NCI-H1092 treated with DMSO at 0.1 percent for 48 hours (cell line): ENCODE measurements at regions not wholly inside any gene's neighbourhood (a gene's known extent, or its start where the extent isn't known, plus 50 kb on each side); places are given as distances from the start of the nearest gene placed in this dataset.
"Not testable (repeated sequence)": the region's sequence is repeated elsewhere in the genome, so short reads cannot be mapped to it uniquely, and the experiment has no call there.

Experiments used
- DNase-seq: peaks from one replicate; lab custom pipeline; 2025; lab: John Stamatoyannopoulos, UW

DNA sequence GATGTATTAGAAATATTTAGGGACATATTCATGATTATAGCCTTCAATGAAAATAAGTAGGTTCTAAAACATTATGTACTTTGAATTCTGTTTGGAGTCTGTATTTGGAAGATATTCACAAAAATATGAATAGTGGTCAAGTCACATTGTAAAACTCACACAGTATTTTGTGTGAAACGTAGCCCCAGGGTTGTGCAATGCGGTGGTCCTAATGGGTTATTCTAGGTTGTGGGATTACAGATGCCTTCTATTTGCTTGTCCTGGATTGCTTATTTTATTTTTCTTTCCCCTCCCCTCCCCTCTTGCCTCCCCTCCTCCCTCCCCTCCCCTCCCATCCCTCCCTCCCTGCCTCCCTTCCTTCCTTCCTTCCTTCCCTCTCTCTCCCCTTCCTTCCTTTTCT lies 93.7 kb upstream of the THUMPD2 start:
- no peak for DNase-seq

DNA sequence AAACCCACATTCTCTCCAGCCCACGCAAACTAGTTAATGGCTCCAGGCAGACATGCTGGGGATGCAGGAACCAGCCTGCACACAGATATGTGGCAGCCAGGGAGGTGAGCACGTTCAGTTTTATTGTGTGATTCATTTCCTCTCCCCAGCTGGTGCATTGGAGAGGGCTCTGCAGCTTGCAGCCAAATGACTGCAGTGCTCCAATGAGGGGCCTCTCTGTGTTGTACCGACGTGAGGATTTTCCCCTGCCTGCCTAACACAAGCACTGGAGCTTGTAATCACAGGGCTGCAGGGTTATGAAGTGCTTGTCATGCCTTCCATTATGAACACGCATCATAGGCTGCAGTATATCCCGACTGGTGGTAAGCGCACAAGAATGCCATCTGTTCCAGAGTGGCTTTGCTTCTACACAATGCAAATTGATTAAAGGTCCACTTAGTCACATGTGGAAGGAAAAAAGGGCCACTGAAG lies 92.3 kb upstream of the THUMPD2 start:
- DNase-seq: no peak

DNA sequence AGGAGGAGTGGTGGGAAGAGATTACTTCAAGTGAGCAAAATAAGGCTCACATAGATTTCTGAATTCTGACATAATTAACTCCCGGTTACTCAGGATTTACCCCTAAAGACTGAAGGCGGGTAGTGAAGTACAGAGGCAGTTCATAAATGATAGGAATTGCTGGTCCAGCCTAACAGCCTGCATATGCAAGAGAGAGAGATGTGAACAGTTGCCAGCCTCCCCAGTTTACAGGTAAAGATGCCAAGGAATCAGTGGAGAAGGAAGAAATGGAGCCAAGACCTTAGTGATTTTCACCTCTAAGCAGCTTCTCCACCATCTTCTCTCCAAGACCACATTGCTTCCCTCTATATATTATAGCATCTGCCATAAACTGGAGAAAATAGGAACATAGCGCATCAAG lies 91.8 kb upstream of the THUMPD2 start:
- DNase-seq: no peak

DNA sequence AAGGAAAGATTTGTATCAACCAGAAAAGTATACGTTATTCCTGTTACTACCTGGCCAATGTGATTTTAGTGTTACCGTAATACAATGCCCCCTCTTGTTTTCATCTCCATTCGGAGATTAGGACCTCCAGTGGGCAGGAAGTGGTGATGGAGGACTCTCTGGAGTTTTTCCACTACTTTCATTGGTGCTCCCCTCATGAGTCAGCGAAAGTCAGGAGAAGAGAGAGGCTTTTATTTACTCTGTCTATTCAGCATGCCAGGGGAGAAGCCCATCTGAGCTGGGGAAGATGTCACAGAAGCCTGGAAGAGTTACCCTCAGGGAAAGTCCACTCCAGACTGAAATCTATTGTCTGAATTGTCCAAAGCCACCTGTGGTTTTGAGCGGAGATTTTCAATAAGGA lies 88.2 kb upstream of the THUMPD2 start:
- DNase-seq: no peak

DNA sequence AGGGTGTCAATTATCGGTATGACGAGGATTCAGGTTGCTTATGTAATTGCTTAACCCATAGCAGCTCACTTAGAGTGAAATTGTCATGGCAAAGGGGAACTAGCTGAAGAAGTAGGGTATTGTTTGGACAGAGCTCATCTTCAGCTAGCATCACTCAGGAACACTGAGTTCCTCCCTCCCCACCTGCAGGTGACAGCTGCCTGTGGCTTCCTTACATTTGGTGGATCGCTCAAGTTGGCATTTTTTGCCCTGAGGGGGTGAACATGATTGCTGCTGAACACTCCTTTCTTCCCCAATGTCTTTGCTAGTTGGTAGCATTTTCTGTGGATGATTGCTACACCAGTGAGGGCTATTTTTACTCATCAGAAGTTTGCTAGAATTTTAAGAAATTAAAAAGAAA lies 86.7 kb upstream of the THUMPD2 start:
- no peak for DNase-seq

DNA sequence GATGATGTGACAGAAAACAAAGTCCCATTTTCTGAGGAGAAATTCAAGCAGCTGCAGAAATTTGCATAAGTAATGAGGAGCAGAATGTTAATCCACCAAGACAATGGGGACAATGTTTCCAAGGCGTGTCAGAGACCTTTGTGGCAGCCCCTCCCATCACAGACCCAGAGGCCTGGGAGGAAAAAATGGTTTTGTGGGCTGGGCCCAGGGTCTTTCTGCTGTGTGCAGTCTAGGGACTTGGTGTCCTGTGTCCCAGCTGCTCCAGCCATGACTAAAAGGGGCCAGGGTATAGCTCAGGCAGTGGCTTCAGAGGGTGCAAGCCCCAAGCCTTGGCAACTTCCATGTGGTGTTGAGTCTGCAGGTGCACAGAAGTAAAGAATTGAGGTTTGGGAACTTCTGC lies 84.6 kb upstream of the THUMPD2 start:
- DNase-seq: not testable (repeated sequence)

DNA sequence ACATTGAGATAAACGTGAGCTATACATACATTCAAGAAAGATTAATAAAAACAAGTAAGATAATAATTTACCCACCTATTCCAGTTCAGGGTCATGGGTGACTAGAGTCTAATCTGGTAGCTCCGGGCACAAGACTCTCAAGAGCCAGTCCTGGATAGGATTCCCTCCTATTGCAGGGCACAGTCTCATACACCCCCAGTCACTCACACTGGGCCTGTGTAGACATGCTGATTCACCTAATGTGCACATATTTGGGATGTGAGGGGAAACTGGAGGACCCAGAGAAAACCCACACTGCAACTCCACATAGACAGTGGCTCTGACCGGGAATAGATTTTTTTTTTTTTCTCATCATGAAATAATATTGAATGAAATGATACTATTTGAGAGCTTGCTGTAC lies 81.5 kb upstream of the THUMPD2 start:
- DNase-seq: no peak

DNA sequence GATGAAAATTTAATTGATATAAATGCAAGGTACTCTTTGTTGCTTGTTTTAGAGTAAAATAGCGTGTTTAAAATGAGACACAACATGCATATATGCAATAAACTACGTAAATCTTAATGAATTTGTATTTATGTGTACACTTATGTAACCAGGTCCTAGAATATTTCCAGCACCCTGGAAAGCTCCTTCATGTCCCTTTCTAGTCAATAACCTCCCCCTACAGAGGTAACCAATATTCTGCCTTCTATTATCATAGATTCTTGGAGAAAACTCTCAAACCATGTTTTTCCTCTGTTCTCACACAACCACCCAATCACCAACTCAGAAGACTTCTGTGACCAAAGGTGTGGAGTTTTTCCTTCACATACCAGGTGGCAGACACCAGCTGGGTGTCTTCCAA lies 79.6 kb upstream of the THUMPD2 start:
- no peak for DNase-seq

DNA sequence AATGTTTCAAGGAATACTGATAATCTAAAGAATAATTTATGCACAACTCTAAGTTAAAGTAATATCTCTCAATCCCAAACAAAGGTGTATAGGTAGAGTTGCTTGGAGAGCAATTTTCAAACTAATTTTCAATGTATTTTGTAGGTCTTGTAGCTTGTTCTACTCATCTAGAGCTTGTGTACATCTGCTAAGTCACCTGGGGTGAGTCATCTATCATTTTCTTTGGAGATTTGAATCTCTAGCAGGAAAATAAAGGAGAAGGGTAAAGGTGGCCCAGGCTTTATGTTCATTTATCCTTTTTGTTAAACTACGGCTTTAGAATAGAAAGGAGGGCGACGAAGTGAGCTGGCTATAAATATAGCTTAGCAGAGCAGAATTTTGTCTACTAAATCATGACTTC lies 76.8 kb upstream of the THUMPD2 start:
- DNase-seq: no peak

DNA sequence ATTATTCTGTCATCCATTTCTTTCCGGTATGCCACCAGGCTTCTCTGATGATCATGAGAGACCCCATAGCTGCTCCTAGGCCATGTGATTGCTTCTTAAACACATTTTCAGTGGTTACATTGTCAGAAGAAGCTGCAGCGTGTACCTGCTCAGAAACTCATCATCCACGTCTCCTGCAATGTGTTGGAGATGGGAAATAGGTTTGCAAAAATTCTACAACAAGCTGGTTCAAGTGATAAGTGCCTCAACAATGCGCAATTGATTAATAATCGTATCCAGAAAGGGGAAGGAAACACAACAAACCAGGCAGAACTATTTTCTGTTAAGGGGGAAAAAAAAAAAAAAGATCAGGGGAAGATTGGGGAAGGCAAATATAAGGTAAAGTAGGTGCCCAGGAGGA lies 75.7 kb upstream of the THUMPD2 start:
- no peak for DNase-seq

DNA sequence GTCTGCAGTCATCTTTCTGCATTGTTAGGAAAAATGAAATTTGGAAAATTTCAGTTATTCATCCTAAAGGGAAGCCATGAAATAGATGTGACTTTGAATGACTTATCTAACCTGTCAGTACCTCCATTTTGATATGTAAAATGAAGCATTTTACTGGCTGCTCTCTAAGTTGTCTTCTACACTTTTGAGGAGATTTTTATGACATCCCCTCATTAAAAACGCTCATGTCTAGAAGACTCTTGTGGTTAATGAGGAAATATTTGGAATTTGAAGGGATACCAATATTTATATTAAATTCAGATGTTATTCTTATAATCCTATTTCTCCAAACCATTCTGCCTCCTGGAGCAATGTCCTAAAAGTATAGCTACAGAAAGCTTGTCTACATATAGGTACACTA lies 73.8 kb upstream of the THUMPD2 start:
- DNase-seq: no peak

DNA sequence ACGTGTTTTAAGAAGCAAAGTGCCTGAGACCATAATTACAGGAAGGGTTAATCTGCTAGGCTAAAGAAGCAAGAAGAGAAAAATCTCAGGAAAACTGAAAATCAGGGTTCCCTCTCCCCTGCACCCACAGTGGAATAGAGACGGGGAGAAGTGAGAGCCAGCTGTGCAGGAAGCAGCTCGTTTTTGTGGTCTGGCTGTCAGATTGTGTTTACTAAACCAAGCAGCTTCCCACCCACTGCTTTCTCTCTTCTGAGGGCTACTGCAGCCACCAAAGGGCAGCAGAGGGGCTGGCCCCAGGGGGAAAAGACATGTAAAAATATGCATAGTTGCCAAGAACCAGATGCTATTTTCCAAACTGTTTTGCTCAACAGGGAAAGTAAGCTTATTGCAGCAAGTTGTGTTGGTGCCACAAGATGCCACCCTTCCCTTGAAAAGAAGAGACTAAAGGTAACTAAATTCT lies 72.6 kb upstream of the THUMPD2 start:
- DNase-seq: peak; percentile 9

DNA sequence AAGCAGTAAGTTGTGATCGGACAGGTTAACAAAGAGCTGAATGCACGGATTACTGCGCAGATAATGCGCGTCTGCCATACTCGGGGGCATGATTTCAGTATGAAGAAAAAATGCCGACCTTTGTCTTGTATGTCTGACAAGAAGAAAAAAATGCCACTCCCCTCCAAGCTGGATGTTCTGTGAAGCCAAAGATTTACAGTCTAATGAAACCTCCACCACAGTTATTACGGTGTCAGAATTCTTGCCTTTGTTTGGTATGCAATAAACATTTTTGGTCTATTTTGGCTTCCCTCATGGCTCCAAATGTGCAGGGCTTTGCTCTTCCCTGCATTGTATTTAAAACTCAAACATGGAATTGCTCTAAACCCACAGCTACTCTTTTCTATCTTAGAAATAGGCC lies 72.2 kb upstream of the THUMPD2 start:
- no peak for DNase-seq

DNA sequence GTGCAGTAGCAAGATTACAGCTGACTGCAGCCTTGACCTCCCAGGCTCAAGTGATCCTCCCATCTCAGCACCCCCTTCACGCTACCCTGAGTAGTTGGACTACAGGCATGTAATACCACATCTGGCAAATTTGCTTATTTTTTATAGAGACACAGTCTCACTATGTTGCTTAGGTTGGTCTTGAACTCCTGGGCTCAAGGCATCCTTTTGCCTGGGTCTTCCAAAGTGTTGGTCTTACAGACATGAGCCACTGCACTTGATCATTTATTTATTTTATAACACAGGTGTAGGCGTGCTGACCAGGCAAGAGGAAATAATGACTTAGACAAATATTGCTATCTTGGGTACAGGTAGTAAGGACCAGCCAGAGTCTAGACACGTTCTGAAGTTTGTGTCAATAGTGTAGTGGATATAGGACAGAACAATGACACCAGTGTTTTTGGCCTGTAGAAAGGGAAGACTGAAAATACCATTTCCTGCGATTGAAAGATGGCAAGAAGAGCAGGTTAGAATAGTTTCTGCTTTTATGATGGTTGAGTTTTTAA lies 71.0 kb upstream of the THUMPD2 start:
- DNase-seq: no peak

DNA sequence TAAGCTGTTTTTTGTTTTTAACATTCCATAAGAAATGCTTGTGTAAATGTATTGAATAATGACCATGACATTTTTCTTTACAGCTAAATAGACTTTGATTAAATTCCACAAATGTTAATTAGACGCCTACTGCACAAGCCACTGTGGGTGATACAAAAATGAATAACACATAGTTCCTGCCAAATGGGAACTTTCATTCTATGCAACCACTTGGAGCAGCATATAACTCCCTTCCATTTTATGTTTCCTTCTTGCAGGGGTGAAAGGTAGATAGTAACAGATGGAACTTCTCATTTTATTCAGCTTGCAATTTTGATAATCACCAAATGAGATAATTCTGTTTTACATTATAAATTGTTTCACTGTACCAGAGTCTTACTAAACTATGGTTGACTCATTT lies 70.0 kb upstream of the THUMPD2 start:
- no peak for DNase-seq

DNA sequence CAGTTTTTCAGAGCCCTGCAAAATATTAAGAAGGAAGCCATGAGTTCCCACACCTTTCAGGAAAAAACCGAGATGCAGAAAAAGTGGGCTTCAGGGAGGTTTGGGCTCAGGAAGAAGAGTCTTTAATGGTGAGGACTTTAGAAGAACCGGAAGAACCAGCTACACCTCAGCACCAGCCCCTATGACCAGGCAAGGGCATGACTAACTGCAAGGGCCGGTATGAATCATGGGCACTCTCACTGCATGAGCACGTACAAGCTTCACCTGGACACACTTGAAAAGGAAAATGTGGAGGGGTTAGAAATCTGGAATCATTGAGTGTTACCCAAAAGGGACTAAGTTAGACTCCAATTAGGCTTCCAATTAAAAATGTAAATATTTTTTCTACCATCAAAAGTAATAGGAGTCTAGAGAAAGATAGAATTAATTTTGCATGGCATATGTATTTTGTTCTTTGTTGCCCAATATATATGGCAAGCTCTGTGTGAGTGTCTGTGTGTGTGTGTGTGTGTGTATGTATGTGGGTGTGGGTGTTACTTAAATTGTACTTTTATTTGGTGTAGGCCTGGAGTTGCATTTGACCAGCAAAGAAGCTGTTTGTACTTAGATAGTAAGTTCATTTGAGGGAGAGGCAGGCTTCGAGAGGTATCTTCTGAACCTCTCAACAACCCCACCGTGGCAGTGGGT lies 66.5 kb upstream of the THUMPD2 start:
- DNase-seq: no peak

DNA sequence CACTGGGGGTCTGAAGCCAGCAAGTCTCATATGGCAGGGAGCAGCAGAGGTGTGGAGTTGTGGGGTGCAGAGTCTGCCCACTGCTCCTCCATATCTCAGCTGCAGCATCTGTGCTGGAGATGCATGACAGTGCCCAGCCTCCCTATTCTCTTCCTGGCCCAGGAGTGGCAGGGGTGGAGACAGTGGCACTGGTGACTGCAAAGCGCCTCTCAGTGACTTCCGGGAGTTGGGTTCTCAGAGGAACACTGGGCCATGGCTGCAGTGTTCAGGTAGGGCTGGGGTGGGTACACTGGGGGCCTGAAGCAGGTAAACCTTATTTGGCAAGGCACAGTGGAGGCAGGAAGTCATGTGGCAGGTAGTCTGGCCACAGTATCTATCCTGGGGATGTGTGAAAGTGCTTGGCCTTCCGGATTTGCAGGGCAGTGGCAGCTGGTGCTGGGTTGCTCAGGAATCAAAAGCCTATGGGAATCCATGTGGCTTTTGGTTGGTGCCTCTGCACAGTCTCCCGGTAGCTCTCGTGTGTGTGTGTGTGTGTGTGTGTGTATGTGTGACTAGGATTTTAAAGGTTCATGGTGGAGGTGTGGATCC lies 60.3 kb upstream of the THUMPD2 start:
- DNase-seq: no peak

DNA sequence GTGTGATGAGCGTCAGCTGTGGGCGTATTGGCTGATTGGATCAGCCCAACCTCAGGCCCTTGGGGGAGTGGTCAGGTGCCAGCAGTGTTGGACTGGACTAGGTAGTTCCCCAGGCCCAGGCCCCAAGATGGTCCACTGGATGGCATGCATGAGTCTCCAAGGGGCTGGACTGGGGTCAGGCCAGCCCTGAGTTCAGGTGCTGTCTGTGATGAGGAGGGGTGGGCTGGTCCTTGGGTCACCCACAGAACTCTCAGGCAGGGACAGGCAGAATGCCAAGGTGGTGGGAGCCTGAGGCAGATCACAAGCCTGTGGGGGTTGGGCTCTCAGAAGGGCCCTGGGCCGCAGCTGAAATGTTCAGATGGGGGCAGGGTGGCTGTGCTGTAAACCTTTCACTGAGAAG lies 59.5 kb upstream of the THUMPD2 start:
- no peak for DNase-seq

DNA sequence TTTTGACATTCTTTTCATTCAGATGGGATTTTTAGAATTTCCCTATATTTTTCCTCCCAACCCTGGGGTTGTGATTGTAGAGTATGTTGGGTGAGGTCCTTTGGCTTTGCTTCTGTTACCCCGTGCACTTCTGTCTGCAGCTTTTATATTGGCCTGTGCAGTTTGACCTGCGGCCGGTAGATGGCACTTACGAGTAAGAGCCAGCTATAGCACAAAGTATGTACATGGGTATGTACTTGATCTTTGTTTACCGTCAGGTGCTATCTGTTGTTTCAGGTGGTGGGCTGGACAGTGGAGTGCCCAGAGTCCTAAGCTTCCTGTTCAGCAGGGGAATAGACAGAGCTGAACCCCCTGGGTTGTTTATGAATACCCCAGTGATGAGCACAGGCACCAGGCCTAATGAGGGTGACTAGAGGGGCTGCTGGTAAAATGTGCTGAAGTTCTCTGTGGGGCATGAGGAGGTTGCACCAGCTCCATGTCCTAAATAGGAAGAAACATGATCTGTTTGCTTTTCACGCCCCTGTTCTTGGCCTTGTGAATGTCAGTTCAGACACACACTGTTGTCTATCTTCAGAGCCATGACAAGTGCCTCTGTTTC lies 58.9 kb upstream of the THUMPD2 start:
- DNase-seq: no peak

DNA sequence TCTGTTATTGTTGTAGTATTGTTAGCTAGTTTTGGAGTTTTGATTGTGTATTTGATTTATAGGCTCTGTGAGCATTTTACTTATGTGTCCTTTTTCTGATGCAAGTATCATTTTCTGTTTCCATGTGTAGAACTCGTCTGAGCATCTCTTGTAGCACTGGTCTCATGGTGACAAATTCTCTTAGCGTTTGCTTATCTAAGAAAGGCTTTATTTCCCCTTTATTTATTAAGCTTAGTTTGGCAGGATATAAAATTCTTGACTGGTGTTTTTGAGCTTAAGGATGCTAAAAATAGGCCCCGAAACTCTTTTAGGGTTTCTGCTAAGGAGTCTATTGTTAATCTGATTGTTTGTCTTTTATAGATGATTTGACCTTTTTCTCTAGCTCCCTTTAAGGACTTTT lies 57.6 kb upstream of the THUMPD2 start:
- DNase-seq: no peak

DNA sequence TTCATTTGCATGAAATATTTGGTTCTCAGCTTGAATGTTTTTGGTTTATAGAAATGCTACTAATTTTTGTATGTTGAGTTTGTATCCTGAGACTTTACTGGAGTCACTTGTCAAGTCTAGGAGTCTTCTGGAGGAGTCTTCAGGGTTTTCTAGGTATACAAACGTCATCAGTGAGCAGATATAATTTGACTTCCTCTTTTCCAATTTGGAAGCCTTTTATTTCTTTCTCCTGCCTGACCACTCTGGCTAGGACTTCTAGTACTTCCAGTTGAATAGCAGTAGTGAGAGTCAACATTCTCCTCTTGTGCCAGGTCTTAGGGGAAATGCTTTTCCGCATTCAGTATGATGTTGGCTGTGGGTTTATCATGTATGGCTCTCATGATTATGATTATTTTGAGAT lies 55.4 kb upstream of the THUMPD2 start:
- no peak for DNase-seq

DNA sequence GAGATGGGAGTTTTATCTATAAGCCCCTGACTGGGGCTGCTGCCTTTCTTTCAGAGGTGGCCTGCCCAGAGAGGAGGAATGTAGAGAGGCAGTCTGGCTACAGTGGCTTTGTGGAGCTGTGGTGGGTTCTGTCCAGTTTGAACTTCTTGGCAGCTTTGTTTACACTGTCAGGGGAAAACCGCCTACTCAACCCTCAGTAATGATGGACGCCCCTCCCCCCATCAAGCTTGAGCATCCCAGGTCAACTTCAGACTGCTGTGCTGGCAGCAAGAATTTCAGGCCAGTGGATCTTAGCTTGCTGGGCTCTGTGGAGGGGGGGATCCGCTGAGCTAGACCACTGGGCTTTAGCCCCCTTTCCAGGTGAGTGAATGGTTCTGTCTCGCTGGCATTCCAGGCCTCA lies 51.6 kb upstream of the THUMPD2 start:
- not testable (repeated sequence) for DNase-seq
